Stimulated activated CD4-positive, alpha-beta T cell treated with anti-CD3 and anti-CD28 coated beads, Interleukin-15, amount 100 ng/mL, for 48 hours (primary cell): ENCODE measurements at regions not wholly inside any gene's neighbourhood (a gene's known extent, or its start where the extent isn't known, plus 50 kb on each side); places are given as distances from the start of the nearest gene placed in this dataset.

Source experiments
- DNase-seq, 2 donors: peaks; one replicate each; pipeline ENCODE4 v3.0.0-alpha.2; 2020; ENCODE audit warnings: low read depth in 2 of 2

DNA sequence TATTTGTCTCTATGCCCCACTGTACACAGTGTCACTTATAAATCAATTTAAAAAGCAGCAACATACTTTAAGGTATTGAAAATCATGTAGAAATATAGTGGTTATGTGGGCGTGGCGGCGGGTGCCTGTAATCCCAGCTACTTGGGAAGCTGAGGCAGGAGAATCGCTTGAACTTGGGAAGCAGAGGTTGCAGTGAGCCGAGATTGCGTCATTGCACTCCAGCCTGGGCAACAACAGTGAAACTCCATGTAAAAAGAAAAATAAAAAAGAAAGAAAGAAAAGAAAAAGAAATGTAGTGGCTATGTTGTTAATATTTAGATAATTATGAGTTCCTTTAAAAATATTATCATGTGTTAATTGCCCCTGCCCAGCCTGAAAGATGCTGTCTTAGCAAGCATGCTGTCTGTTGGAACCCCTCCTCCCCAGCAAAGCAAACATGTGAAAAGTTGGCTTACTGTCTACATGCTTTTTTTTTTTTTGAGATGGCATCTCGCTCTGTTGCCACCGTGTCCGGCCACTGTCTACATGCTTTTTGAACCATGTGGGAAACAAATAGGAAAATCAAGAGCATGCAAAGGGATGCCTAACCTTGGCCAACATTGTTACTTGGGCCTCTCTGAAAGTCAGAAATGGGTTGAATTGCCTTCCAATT lies 151.4 kb upstream of the TSHZ2 start:
- DNase-seq: no peak

DNA sequence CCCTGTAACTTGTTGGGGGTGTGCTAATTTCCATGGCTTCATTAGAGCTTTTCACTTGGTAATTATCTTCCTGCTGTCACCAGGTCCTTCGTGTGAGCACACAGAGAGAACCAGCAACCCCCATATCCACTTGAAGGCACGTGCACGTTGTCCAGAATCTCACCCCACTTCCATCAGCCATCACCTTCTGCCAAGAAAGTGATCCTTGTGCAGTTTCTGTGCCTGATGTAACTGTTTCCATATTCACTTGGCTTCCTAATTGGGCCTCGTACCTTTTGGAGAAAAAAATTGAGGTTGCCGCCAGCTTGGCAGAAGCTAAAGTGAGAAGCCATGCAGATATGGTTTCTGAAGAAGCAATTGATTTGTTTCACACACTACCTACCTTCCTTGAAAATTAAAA lies 153.7 kb upstream of the TSHZ2 start:
- DNase-seq: no peak

DNA sequence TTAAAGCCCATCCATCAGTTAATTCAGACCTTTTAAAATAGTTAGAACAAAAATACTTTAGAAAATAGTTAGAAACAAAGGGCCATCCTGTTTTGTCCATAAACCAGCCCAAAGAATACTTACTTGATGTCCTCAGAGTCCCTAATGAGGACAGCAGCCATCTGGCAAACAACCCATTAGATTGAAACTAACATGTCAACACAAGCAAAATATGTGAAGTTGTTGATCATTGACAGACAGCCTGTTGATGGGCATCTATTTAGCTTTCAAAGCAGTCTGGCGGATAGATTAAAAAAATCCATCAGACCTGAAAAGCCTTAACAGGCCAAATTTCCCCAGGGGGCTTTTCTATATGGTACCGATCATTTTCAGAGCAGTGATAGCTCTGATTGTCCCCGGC lies 154.2 kb upstream of the TSHZ2 start:
- no peak for DNase-seq

DNA sequence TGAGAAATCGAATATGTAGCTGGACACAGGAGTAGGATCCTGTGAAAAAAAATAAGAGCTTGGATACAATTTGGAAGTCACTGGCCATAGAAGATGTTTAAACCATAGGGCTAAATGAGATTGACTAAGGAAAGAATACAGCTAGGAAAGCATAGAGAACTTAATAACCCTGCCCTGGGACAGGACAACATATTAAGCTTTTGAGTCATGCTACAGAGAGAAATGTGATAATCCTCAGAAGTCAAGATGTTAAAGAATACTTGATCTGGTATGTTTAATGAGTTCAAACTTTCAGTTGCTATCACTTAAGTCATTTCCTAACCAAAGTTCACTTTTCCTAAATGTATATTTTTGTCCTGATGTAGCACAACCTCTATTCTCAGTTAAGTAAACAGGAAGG lies 154.6 kb upstream of the TSHZ2 start:
- no peak for DNase-seq

DNA sequence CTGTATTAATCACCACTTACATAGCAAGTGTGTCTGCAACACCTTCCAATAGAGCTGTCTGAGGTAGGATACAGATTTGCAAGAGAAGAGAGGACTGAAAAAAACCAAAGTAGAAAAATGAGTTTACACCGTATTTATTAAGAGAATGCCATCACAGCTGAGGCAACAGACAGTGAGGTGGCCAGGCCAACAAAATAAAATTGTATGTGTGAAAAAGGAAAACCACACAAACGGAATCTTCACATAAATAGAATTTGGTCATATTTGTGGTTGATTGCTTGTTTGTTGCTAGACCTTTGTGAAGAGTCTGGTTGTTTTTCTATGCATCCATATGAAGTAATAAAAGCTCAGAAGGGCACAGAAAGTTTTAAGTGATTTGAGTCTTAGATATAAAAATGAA lies 157.8 kb upstream of the TSHZ2 start:
- no peak for DNase-seq

DNA sequence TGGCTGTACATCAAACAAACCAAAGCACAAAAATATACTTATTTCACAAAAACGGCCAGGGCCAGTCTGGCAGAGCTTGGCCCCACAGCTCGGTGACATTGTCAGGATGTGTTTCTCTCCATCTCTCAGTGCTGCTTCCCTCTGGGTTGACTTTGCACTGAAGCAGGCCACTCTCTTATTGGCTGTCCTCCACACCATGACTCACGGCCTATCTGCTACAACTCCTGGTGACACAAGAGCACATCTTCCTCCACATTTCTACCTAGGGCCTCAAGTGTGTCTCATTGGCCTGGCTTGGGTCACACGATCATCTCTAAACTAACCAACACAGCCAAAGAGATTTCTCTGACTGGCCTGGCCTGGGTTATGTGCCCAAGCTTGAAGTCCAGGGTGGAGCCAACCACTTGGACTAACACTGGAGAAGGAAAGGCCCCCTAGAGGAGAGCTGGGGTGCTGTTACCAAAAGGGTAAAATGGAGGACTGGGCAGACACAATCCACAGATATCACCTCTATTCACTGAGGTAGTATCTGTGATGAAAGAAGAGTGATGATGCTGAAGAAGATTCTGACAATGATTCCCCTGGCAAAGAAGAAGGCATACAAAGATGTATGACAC lies 159.8 kb upstream of the TSHZ2 start:
- DNase-seq: no peak

DNA sequence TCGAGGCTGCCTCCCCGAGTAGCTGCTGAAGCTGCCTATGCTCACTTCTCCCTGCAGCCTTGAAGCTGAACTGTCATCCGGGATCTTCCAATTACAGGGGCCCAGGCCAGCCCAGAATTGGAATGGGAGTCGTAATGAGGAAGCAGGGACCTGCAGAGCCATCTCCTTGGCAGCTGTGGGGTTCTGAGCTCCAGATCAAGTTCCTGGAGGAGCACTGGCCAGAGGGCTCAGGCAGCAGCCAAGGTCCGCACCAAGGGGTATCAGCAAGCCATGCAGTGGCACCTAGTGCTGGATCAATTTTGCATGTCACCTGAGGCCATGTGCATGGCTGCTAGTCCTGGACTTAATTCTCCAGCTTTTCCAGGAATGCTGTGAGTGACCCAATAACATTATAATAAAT lies 163.2 kb upstream of the TSHZ2 start:
- no peak for DNase-seq

DNA sequence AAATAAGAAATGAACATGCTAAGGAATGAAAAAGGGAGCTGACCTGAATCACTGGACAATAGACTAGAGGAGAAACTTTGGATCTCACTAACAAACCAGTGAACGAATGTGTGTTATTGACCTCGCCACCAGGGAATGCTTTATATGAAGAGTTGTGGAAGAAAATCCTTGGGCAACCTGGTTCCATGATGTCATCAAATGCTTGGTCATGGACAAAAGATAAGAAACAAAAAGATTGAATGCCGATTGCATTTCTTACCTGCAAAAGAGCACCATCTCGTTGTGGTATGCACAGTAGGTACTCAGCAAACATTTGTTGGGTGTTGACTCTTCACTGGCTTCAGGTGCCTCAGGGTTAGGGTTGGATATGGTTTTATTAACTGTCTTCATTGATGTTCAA lies 165.2 kb upstream of the TSHZ2 start:
- DNase-seq: no peak

DNA sequence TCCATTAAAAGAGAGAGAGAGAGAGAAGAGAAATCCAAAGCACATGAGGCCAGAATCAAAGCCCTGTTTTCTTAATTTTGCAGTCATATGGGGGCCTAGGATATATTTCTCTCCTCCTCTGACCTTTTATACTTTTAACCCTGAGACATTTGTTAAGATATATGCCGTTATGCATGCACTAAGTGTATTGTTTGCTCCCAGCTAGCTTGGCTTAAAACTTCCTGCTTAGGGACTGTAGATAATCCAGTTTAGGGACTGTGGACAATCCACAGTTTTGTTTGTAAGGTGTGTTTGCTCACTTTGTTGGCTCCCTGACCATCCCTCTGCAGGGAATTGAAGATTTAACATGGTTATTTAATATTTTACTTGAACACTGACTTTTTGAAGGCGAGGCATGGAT lies 166.3 kb upstream of the TSHZ2 start:
- DNase-seq: no peak

DNA sequence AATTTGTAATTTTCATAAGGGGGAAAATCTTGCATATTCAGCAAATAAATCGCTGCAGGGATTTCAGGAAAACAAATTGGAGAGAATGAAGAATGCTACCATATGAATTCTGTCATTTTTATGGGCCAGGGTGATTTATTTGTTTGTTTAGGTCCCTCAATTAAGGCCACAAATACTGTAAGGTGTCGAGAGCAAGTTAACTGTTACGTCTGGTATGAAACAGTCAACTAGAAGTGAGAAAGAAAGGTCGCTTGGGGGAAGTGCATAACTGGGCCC lies 166.9 kb upstream of the TSHZ2 start:
- no peak for DNase-seq

DNA sequence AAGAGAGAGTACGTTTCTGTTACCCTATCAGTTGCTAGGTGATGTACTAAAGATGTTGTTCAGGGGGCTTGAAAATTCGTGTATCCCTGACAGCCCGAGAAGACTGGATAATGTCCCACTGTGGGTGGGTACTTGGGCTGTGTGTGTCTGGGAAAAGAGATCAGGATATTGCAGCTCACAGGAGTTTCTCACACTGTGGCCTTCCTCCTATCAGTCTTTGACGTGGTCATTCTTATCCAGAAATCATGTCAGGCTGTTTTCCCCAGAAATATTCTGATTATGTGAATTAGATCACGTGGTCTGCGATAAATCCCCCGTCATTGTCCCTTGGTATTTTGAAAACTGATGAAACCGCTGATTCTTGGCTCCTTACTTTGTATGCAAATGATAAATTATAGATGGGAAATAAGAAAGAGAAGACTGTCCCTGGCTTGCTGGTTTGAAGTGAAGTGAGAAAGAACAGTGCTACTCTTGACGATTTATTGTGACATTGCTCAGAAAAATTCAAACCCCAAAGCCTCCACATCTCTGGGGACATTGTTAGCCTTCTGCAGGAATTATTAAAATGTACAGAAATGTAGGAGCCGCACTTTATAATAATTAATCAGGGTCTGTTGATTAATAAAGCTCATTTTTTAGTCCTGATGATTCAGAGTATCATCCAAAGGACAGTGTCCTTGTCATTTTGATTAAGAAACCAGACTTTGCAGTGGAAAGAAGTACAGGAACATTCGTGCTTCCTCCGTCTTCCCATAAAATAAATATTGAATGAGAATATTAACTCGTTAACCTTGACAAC lies 167.5 kb upstream of the TSHZ2 start:
- no peak for DNase-seq

DNA sequence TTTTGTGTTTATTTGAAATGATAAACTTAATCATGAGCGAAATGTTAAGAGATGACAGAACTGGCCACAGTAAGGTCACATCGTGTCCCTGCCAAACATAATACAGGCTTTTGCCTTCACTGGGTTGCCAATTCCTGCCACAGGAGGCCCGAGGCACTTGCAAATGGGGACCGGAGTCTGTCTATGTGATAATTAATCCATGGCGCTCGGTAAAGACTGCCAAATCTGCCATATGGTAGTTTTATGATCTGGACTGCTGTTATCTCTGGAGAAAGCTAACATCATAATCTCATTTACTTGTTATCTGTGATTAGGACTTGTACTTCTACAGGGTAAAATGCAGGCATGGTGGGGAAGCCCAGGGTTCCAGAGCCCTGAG lies 170.5 kb upstream of the TSHZ2 start:
- no peak for DNase-seq

DNA sequence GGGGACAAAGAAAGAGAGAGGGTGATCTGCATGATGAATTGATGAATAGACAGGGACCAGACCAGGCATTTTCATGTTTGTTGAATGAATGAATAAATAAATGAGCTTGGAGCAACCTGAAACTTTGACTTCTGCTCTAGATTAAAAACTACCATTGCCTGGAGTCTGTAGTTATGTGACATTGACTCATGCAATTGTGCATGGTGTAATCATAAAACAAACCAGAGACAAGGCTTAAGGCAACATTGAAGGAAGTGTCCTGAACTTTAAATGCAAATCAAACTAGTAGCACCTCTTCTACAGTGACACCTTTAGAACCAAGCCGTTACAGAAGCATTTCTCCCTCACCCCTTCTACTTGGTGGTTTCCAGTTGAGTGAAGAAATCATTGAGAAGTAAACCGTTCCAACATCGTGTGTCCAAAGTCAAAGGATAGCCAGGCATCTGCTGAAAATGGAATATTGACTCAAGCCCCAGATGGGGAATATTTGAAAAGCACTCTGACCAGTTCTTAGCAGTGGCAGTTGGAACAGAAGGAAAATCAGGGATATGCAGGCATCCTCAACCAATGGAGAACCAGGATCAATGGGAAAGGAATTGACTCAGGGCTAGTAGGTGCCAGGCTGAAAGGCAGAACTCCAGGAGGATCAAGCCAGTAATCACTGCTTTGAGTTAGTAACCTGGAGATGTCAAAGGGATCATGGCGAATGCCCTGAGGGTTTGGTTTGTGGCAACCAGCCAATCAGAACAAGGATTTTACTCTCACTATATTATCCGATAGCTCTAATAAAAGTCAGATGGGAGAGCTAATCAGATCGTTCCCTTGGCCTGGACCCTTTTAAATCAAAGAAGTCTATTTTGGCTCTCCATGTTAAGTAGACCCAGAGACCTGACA lies 171.2 kb upstream of the TSHZ2 start:
- no peak for DNase-seq

DNA sequence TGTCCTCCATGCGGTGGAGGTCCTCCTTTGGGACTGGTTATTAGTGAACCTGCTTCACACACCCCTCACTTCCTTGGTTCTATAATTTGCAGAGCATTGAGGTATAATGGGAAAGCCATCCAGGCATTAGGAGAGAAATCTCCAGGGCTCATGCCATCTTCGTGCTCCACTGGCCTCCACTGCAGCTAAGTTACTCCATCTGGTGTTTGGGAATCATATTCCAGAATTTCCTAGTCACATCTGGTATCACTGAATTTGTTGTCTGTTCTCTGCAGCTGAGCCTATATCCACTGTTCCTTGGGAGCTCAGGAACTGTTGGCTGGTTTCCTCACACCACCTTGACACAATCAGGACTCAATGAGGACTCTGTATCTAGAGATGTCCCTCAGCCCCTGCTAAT lies 173.0 kb upstream of the TSHZ2 start:
- no peak for DNase-seq

DNA sequence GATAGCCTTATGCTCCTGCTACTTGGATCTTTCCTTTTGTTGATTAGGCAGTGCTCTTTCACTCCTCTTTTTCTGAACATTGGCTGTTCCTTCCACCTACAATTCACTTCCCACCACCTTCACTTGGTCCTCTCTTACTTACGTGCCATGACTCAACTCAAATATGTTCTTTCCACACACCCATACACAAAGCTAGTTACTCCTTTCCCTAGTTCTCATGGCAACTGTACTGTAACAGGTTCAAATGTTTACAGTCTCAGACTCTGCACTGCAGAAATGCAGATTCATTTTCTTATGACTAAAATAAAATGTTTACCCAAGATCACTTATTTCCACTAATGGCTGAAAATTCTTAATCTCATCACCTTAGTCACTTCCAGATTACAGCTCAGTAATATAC lies 174.0 kb upstream of the TSHZ2 start:
- no peak for DNase-seq

DNA sequence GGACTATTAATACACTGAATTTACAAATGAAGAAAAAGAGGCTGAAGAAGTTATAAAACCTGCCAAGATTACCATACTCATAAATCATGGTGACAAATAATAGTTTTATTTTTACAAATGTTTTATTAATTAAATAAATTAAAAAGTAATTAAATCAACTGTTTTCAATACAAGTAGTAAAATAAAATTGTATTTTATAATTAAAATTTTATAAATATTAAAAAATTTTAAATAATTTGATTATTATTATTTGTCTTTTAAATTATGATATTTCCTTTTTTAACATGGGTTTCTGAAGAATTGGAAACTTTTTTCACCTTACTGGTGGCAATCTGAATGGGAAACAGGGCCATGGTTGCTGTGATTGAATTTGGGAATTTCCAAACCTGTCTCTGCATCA lies 177.3 kb upstream of the TSHZ2 start:
- no peak for DNase-seq

DNA sequence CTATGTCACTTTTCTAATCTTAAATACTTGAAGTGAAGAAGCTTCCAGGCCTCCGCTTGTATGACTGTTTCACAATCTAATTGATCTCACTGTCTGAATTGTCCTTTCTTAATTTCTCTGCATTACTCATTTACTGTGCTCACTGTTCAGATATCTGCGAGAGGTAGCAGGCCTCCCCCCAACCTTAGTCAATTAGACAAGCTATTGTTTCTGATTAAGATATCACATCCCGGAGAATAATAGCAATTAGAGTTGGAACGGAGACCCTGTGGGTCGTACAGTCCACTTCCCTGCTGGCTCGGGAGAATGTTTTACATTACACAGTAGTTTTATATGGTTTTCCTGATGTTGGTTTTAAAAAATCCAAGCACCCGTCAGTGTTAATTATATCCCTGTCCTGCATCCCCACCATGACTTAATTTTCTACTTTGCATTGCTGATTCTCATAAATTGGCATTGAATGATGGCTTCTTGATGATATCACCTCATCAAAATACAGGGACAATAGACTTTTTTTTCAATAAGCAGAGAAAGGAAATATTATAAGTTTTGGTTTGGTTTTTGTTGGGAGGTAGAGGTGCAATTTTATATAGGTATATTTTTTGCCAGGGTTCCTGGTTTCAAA lies 178.7 kb upstream of the TSHZ2 start:
- no peak for DNase-seq

DNA sequence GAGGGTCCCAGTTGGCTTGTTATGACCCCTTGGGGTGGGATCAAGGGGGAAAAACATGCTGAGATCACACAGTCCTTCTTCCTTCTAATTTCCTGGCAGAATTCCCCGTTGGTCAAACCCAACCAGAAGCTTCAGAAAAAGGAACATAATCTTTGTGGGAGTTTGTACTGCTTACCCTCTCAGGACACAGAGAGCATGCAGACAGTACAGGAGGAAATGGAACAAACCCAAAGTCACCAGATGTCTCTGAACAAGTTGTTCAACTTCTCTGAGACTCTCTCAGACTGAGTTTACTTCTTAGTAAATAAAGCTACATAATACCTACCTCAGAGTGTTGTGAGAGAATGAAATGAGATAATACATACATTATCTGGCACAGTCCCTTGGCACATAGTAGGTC lies 181.1 kb upstream of the TSHZ2 start:
- DNase-seq: no peak

DNA sequence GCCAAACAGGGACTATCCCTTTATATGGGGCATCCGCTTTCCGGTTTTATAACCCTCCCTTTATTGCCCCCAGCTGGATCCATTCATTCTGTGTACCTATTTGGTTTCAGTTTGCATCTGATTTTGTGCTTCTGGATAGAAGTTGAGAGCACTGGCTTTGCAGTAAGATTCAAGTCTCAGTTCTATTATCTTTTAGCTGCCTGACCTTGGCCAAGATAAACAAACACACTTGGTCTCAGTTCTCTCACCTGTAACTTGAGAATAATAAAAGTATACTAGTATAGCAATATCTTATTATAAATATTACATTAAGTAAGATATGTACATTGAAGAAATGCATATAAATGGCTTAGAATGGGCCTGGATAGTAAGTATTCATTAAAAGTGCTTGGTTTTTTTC lies 182.4 kb upstream of the TSHZ2 start:
- no peak for DNase-seq

DNA sequence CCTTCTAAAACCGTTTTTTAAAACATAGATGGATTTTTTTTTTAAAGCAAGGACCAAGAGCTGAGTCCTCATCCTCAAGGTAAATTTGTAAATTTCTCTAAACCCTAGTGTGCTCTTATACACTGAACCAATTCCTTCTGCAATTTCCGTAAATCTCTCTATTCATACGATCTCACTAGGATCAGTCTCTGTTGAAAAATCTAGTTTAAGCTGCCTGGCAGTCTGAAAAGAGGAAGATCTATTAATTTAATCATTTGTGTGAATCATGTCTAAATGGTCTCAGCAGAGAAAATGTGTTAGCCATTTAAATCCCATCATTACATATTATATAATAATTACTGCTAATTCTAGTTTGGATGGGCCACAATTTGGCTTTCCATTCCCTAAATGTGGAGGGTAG lies 184.2 kb upstream of the TSHZ2 start:
- DNase-seq: no peak

DNA sequence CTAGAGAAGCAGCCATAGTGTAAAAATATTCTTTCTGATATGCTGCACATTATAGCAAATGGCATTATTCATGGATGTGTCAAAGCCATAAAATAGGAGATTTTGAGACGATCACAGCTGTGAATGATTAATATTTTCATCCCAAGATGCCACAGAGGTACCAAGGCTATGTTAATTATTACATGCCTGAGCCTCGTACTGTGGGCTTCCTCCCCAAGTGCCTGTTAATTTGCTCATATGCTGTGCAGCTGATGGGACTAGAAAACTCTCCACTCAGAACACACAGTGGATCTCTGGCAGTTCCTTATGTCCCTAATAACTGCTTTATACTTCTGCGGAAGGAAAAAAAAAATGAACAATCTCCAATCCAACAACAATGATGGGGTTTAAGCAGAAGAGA lies 184.9 kb upstream of the TSHZ2 start:
- DNase-seq: no peak

DNA sequence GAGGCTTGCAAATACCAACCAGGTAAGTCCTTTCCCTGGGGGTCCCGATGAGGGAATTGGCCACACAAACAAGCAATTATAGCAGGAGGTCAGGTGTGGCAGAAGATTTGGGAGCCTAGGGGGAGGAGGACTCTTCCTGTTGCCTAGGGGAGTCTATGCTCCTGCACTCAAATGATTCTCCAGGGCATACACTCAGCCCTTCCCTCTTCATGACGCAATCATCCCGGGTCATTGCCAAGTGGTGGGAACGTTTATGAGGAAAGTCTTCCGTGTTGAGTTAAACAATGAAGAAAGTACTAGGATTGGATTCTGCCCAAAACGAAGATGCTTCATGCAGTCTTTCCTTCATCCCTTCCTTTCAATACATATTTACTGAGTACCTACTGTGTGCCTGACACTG lies 186.5 kb upstream of the TSHZ2 start:
- no peak for DNase-seq
